Hepatocyte (in vitro differentiated cells): ENCODE measurements at regions not wholly inside any gene's neighbourhood (a gene's known extent, or its start where the extent isn't known, plus 50 kb on each side); places are given as distances from the start of the nearest gene placed in this dataset.

ENCODE experiments used
- DNase-seq: peaks from one replicate; pipeline ENCODE4 v3.0.0-alpha.2; 2016; ENCODE audit warnings: low spot score
- H2AFZ ChIP-seq: fragments of 200-600 bp; sonication (generic); 2 replicates; pipeline ENCODE4 v1.6.0; 2016; ENCODE audit warnings: antibody characterized with exemption, mild to moderate bottlenecking
- H3K27ac ChIP-seq: fragments of 200-600 bp; sonication (generic); 2 replicates; pipeline ENCODE4 v1.5.1; 2016; ENCODE audit warnings: mild to moderate bottlenecking
- H3K27me3 ChIP-seq: fragments of 200-600 bp; sonication (generic); 2 replicates; pipeline ENCODE4 v1.6.1; 2016
- H3K36me3 ChIP-seq: fragments of 200-600 bp; sonication (generic); replicated peaks from 2 replicates; pipeline ENCODE4 v1.5.1; 2016; ENCODE audit warnings: low read depth; ENCODE audit not compliant: insufficient read depth
- H3K4me1 ChIP-seq: fragments of 200-600 bp; sonication (generic); 2 replicates; pipeline ENCODE4 v1.5.1; 2016; ENCODE audit warnings: mild to moderate bottlenecking, moderate library complexity; ENCODE audit not compliant: insufficient read depth
- H3K4me2 ChIP-seq: fragments of 200-600 bp; sonication (generic); 2 replicates; pipeline ENCODE4 v1.6.0; 2016
- H3K4me3 ChIP-seq: fragments of 200-600 bp; sonication (generic); 2 replicates; pipeline ENCODE4 v1.5.1; 2016; ENCODE audit warnings: mild to moderate bottlenecking
- H3K79me2 ChIP-seq: fragments of 200-600 bp; sonication (generic); 2 replicates; pipeline ENCODE4 v1.6.0; 2017; ENCODE audit warnings: mild to moderate bottlenecking
- H3K9me2 ChIP-seq: fragments of 200-600 bp; sonication (generic); replicated peaks from 2 replicates; pipeline ENCODE4 v1.6.0; 2017; ENCODE audit warnings: mild to moderate bottlenecking; ENCODE audit not compliant: insufficient read depth
- H3K9me3 ChIP-seq: fragments of 200-600 bp; sonication (generic); 2 replicates; pipeline ENCODE4 v1.5.1; 2016; ENCODE audit warnings: low read depth, mild to moderate bottlenecking
- H4K20me1 ChIP-seq: fragments of 200-600 bp; sonication (generic); 2 replicates; pipeline ENCODE4 v1.6.0; 2016; ENCODE audit warnings: mild to moderate bottlenecking; ENCODE audit not compliant: insufficient read depth, poor library complexity, severe bottlenecking
- EZH2 ChIP-seq: fragments of 200-600 bp; sonication (generic); IDR thresholded peaks from 2 replicates; pipeline ENCODE4 v1.6.1; 2016; ENCODE audit warnings: antibody characterized with exemption, mild to moderate bottlenecking, borderline replicate concordance
- EZH2phosphoT487 ChIP-seq: fragments of 200-600 bp; sonication (generic); IDR thresholded peaks from one replicate; pipeline ENCODE4 v1.6.1; 2018; ENCODE audit warnings: antibody characterized with exemption, mild to moderate bottlenecking, low read depth, moderate library complexity; ENCODE audit not compliant: unreplicated experiment, severe bottlenecking
- WGBS: methylation state at CpG from one replicate; pipeline ENCODE4 v1.1.6; 2016; ENCODE audit warnings: low lambda C conversion rate; ENCODE audit errors: missing lambda C conversion rate; 5-methylcytosine and 5-hydroxymethylcytosine counted together
- TF ChIP-seq, protein P1 (sequence below): fragments of 200-600 bp; sonication (generic); IDR thresholded peaks from 2 replicates; pipeline ENCODE4 v1.5.1; 2016; ENCODE audit warnings: antibody characterized with exemption, mild to moderate bottlenecking; ENCODE audit not compliant: poor library complexity

DNA sequence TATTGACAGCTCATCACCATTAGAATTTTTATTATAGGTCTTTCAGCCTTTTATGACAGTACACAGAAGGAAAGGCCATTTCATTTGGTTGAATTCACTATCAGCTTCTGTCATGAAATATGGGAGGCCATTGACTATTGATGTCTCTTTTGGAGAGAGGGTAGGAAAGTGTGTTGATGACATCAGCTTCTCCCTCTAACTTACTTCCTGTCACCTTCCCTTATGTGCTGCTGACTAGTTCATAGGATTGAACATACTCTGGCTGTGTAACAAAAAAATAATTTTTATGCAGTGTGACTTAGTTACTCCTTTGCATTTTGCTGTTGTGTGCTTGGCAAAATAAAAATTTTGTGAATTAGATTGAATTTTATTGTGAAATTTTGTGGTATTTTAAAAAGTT lies 769.2 kb downstream of the METTL15 start:
- Histone ChIP-seq H3K9me2 (no peaks in the 10 kb centered on the region), H3K9me3 (no peaks in the 10 kb centered on the region), H3K79me2 (no peaks in the 10 kb centered on the region), H3K27ac (no peak overlapping the region), H3K4me1 (no peaks in the 10 kb centered on the region), H3K4me3 (no peak overlapping the region), H2AFZ (no peak overlapping the region), H3K4me2 (no peak overlapping the region), H4K20me1 (no peaks in the 10 kb centered on the region), H3K27me3 (no peaks in the 10 kb centered on the region), H3K36me3 (no peaks in the 10 kb centered on the region)
- TF ChIP-seq EZH2phosphoT487: no peak
- no peak for DNase-seq

DNA sequence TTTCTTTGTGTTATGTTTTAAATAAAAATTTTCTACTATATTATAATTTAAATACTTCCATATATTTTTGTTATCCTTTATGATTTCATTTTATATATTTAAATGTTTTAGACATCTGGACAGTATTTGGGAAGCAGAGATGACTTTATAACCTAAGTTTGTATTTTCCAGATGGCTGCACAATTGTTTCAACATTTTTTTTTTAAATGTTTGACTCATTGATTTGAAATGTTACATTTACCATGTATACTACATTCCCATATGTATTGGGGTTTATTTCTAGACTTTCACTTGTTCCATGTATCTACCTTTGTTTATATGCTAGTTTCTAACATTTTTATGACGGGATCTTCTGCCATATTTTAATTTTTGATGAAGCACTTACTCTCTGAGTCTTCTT lies 766.5 kb downstream of the METTL15 start:
- WGBS: 79% methylated on average over 1 of the region's 1 CpG
- no peaks in the 10 kb centered on the region for H3K9me3 ChIP-seq

DNA sequence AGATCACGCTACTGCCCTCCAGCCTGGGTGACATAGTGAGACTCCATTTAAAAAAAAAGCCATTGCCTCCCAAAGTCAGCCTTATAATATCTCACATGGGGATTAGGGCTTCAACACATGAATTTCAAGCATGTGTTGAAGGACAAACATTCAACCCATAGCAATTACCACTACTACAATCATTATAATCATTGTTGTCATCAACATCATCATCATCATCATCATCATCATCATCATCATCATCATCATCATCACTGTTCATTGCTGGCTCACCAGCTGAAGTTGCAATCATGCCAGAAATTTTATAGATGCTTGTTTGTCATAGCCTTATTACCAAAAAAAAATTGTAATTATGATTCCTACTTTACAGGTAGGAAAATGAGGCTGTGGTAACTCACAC lies 762.9 kb downstream of the METTL15 start:
- Histone ChIP-seq H3K9me2 (no peaks in the 10 kb centered on the region), H3K27ac (no peak overlapping the region), H4K20me1 (no peaks in the 10 kb centered on the region), H3K9me3 (no peaks in the 10 kb centered on the region), H3K4me2 (no peak overlapping the region), H3K79me2 (no peaks in the 10 kb centered on the region), H3K27me3 (no peaks in the 10 kb centered on the region), H3K36me3 (no peaks in the 10 kb centered on the region), H3K4me1 (no peaks in the 10 kb centered on the region), H3K4me3 (no peak overlapping the region), H2AFZ (no peak overlapping the region)
- TF ChIP-seq, protein P1, sequence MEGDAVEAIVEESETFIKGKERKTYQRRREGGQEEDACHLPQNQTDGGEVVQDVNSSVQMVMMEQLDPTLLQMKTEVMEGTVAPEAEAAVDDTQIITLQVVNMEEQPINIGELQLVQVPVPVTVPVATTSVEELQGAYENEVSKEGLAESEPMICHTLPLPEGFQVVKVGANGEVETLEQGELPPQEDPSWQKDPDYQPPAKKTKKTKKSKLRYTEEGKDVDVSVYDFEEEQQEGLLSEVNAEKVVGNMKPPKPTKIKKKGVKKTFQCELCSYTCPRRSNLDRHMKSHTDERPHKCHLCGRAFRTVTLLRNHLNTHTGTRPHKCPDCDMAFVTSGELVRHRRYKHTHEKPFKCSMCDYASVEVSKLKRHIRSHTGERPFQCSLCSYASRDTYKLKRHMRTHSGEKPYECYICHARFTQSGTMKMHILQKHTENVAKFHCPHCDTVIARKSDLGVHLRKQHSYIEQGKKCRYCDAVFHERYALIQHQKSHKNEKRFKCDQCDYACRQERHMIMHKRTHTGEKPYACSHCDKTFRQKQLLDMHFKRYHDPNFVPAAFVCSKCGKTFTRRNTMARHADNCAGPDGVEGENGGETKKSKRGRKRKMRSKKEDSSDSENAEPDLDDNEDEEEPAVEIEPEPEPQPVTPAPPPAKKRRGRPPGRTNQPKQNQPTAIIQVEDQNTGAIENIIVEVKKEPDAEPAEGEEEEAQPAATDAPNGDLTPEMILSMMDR: no peak
- TF ChIP-seq EZH2phosphoT487: no peak
- no peak for TF ChIP-seq EZH2
- 93% methylated on average over 1 of the region's 1 CpG for WGBS
- no peak for DNase-seq

More for the DNA sequence above, 766.5 kb downstream of the METTL15 start:
- no peaks in the 10 kb centered on the region for H4K20me1 ChIP-seq
- H3K4me2 ChIP-seq: no peak overlapping the region
- no peak overlapping the region for H3K4me3 ChIP-seq
- no peaks in the 10 kb centered on the region for H3K79me2 ChIP-seq
- H3K27ac ChIP-seq: no peak overlapping the region
- no peaks in the 10 kb centered on the region for H3K36me3 ChIP-seq
- no peak overlapping the region for H2AFZ ChIP-seq
- H3K9me2 ChIP-seq: no peaks in the 10 kb centered on the region
- no peaks in the 10 kb centered on the region for H3K27me3 ChIP-seq
- no peak for DNase-seq
- no peaks in the 10 kb centered on the region for H3K4me1 ChIP-seq
- no peak for TF ChIP-seq EZH2phosphoT487
- no peak for TF ChIP-seq EZH2
- TF ChIP-seq, protein P1: no peak

DNA sequence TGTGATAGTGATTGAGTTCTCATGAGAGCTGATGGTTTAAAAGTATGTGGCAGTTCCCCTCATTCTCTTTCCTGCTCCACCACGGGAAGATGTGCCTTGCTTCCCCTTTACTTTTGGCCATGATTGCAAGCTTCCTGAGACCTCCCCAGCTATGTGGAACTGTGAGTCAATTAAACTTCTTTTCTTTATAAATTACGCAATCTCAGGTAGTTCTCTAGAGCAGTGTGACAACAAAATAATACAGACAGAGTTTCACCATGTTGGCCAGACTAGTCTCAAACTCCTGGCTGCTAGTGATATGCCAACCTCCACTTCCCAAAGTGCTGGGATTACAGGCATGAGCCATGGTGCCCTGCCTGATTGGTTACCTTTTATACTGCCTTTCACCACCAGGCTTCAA lies 755.2 kb downstream of the METTL15 start:
- H3K4me3 ChIP-seq: no peak overlapping the region
- no peaks in the 10 kb centered on the region for H4K20me1 ChIP-seq
- H3K4me1 ChIP-seq: peaks cover 6% of the 10 kb centered on the region
- H2AFZ ChIP-seq: no peak overlapping the region
- H3K79me2 ChIP-seq: no peaks in the 10 kb centered on the region
- DNase-seq: no peak
- H3K27ac ChIP-seq: no peak overlapping the region
- no peaks in the 10 kb centered on the region for H3K9me3 ChIP-seq
- H3K27me3 ChIP-seq: no peaks in the 10 kb centered on the region
- H3K36me3 ChIP-seq: no peaks in the 10 kb centered on the region
- no peaks in the 10 kb centered on the region for H3K9me2 ChIP-seq
- 100% methylated on average over 2 of the region's 2 CpGs for WGBS
- no peak overlapping the region for H3K4me2 ChIP-seq
- TF ChIP-seq EZH2 (no peak), EZH2phosphoT487 (no peak)
- TF ChIP-seq, protein P1: no peak
